ENCODE measurements at regions not wholly inside any gene's neighbourhood (a gene's known extent, or its start where the extent isn't known, plus 50 kb on each side); places are given as distances from the start of the nearest gene placed in this dataset.

GRCh38 chr5:133715616-133716015 is 103.3 kb upstream of the FSTL4 start:
- in situ Hi-C loops (cut with HindIII; ENCODE audit: low pct_unique_long_range_greater_than_20kb, low sequenced_read_pairs): no loop called here

GRCh38 chr5:133715216-133715615 is 102.9 kb upstream of the FSTL4 start:
- in situ Hi-C loops (cut with HindIII; ENCODE audit: low pct_unique_long_range_greater_than_20kb, low sequenced_read_pairs): no loop called here
- no peak for DNase-seq (ENCODE audit: low read depth)

More at GRCh38 chr5:133715616-133716015, 103.3 kb upstream of the FSTL4 start:
- DNase-seq (ENCODE audit: low read depth): no peak

- DNase-seq (ENCODE audit: low read depth): no peak
- in situ Hi-C loops (cut with HindIII; ENCODE audit: low pct_unique_long_range_greater_than_20kb, low sequenced_read_pairs): no loop called here
Observed at GRCh38 chr5:133714161-133714915, 102.0 kb upstream of the FSTL4 start.

GRCh38 chr5:133713751-133714150 is 101.4 kb upstream of the FSTL4 start:
- no peak for DNase-seq (ENCODE audit: low read depth)

GRCh38 chr5:133713209-133713608 is 100.9 kb upstream of the FSTL4 start:
- no peak for DNase-seq (ENCODE audit: low read depth)
- in situ Hi-C loops (cut with HindIII; ENCODE audit: low pct_unique_long_range_greater_than_20kb, low sequenced_read_pairs): no loop called here

More at GRCh38 chr5:133713751-133714150, 101.4 kb upstream of the FSTL4 start:
- in situ Hi-C loops (cut with HindIII; ENCODE audit: low pct_unique_long_range_greater_than_20kb, low sequenced_read_pairs): no loop called here

GRCh38 chr5:133712562-133712961 is 100.2 kb upstream of the FSTL4 start:
- in situ Hi-C loops (cut with HindIII; ENCODE audit: low pct_unique_long_range_greater_than_20kb, low sequenced_read_pairs): no loop called here

GRCh38 chr5:133709209-133709725 is 96.9 kb upstream of the FSTL4 start:
- in situ Hi-C loops (cut with HindIII; ENCODE audit: low pct_unique_long_range_greater_than_20kb, low sequenced_read_pairs): no loop called here

More at GRCh38 chr5:133712562-133712961, 100.2 kb upstream of the FSTL4 start:
- no peak for DNase-seq (ENCODE audit: low read depth)

GRCh38 chr5:133708331-133708850 is 96.0 kb upstream of the FSTL4 start:
- DNase-seq (ENCODE audit: low read depth): peak; percentile 48
- in situ Hi-C loops (cut with HindIII; ENCODE audit: low pct_unique_long_range_greater_than_20kb, low sequenced_read_pairs): no loop called here

More at GRCh38 chr5:133709209-133709725, 96.9 kb upstream of the FSTL4 start:
- DNase-seq (ENCODE audit: low read depth): no peak

- no peak for DNase-seq (ENCODE audit: low read depth)
- in situ Hi-C loops (cut with HindIII; ENCODE audit: low pct_unique_long_range_greater_than_20kb, low sequenced_read_pairs): no loop called here
Observed at GRCh38 chr5:133707629-133708028, 95.3 kb upstream of the FSTL4 start.

GRCh38 chr5:133706506-133707430 is 94.4 kb upstream of the FSTL4 start:
- in situ Hi-C loops (cut with HindIII; ENCODE audit: low pct_unique_long_range_greater_than_20kb, low sequenced_read_pairs): no loop called here
- DNase-seq (ENCODE audit: low read depth): no peak

- in situ Hi-C loops (cut with HindIII; ENCODE audit: low pct_unique_long_range_greater_than_20kb, low sequenced_read_pairs): no loop called here
- no peak for DNase-seq (ENCODE audit: low read depth)
Observed at GRCh38 chr5:133705331-133705730, 93.0 kb upstream of the FSTL4 start.

- in situ Hi-C loops (cut with HindIII; ENCODE audit: low pct_unique_long_range_greater_than_20kb, low sequenced_read_pairs): no loop called here
- DNase-seq (ENCODE audit: low read depth): no peak
Observed at GRCh38 chr5:133704411-133704810, 92.1 kb upstream of the FSTL4 start.

- in situ Hi-C loops (cut with HindIII; ENCODE audit: low pct_unique_long_range_greater_than_20kb, low sequenced_read_pairs): no loop called here
- DNase-seq (ENCODE audit: low read depth): no peak
Observed at GRCh38 chr5:133703935-133704334, 91.6 kb upstream of the FSTL4 start.

GRCh38 chr5:133702791-133703770 is 90.7 kb upstream of the FSTL4 start:
- DNase-seq (ENCODE audit: low read depth): no peak
- in situ Hi-C loops (cut with HindIII; ENCODE audit: low pct_unique_long_range_greater_than_20kb, low sequenced_read_pairs): no loop called here

GRCh38 chr5:133701871-133702270 is 89.5 kb upstream of the FSTL4 start:
- no peak for DNase-seq (ENCODE audit: low read depth)
- in situ Hi-C loops (cut with HindIII; ENCODE audit: low pct_unique_long_range_greater_than_20kb, low sequenced_read_pairs): no loop called here

- DNase-seq (ENCODE audit: low read depth): no peak
- in situ Hi-C loops (cut with HindIII; ENCODE audit: low pct_unique_long_range_greater_than_20kb, low sequenced_read_pairs): no loop called here
Observed at GRCh38 chr5:133700251-133700650, 87.9 kb upstream of the FSTL4 start.

- no peak for DNase-seq (ENCODE audit: low read depth)
- in situ Hi-C loops (cut with HindIII; ENCODE audit: low pct_unique_long_range_greater_than_20kb, low sequenced_read_pairs): no loop called here
Observed at GRCh38 chr5:133698646-133699526, 86.5 kb upstream of the FSTL4 start.

All from Caki2 (cell line).